ENCODE measurements at regions not wholly inside any gene's neighbourhood (a gene's known extent, or its start where the extent isn't known, plus 50 kb on each side); places are given as distances from the start of the nearest gene placed in this dataset.

DNA sequence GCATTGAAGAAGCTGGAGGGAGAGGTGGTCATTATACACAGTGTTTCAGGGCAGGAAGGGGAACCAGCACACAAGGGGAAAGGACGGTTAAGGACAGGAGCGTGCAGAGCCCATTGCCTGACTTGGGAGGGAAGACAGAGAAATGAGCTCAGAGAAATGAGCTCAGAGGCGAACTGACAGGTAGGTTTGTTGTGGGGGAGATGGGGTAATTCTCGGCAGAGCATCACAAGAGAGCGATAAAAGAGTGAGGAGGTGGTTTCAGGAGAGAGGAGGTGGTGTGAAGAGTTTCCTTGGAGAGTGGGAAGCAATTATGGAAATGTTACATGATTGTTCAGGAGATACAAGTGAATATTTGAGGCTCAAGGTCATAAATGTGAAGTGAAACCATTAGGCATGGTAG, 61.0 kb downstream of the MRGPRX1 start:
- no peak for DNase-seq

DNA sequence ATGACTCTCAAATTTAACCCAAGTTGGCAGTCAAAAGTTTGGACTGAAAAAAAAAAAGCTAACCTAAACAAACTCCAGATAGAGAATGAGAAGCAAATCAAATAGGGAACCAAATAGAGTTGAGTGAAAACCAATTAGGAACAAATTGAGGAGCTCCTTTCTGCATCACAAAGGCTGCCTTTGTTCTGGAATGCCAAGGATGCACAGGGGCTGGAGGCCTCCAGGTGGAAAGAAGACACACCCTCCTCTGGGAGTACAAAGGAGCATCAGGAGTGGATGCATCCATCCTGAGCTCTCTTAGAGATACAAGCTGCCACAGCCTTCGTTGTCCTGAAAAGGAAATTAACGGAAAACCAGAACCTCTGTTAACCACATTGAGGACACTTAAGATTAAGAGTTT, 73.3 kb downstream of the MRGPRX1 start:
- DNase-seq = no peak

DNA sequence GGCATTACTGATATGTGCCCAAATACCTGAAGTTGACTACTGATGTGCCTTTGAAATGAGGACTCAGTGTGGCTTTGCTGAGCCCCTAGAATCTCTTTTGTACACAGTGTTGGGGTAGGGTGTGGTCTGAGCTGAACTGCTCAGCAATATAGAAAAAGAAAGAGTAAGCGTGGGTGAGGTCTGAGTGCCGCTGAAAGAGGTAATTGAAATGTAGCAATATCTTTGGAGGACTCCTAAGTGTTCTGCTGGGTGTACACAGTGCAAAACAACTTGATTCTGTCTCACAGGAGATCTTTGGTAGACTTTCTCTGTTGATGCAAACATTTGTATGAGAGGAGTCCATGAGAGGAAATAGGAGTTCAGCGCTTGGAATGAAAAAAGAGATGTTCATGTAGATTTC, 73.7 kb upstream of the PTPN5 start:
- no peak for DNase-seq

DNA sequence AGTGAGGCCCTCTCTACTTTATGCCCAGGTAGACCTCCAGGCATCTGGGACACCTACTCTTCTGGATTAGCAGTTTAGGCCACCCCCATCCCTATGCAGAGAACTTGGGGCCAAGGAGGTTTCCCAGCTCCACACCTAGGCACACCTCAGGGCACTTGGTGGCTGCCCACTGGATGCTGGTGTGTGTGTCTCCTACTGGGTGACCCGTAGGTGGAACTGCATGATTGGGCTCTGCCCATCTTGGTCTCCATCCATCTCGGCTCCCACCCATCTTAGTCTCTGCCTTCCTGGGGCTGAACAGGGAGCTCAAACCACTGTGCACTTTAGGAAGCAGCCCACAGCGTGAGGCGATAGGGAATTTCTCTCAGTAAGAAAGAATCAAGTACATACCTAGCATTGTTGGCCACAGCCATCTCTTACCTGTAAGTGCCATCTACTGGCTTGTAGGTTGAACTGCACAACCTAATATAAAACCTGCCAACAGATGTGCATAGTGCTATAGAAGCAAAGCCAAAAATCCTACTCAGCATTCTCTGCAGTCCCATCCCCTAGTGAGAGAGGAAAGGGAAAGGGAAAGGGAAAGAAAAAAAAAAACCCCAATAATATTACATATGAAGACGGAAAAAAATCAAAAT, 61.6 kb upstream of the PTPN5 start:
- no peak for DNase-seq

DNA sequence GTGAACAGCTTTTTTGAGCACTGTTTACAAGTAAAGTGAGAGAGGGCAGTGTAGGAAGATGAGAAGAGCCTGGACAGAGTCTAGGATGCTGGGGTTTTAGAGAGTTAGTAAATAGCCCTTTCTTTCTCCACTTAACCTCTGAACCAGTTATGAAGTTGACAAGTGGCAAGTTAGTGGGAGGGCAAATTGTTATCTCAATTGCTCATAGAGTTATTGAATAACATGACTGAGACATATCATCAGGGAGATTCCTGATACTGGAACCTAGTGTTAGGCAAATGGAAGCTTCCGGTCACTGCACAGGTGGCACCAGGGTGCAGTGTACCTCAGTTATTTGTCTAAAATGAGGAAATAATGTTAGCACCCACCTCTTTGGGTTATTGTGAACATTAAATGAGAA, 57.8 kb upstream of the PTPN5 start:
- no peak for DNase-seq

DNA sequence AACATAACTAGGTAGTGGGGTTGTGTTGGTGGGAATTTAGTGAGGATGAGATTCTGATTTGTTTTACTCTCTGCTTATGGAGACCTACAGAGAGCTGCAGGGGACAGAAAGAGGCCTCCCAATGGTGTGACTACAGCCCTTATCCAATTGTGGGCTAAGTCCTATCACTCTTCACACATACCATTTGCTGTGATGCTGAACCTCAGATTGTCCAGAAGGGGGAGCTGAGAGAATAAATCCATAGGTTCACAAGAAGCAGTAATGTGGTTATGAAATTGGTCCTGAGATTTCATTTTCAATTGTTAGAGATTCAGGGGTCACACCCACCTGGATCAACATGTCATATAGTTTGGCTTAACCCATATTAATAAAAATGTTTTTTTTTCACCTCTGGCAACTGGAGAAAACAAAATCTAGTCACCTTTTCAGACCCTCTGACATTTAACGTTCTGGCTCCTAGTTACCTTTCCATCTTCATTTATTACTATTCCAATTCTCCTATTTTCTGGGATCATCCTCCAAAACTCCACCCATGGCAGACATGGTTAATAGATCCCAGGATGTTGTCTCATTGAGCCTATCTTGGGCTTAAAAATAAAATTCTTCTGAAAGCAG, 53.3 kb upstream of the PTPN5 start:
- DNase-seq = peak in 1 of 2 donors; percentile 25

Measured in inflammatory macrophage treated with lipopolysaccharide for 1 hour (primary cell).